HG03135 (cell line): ENCODE measurements at regions not wholly inside any gene's neighbourhood (a gene's known extent, or its start where the extent isn't known, plus 50 kb on each side); places are given as distances from the start of the nearest gene placed in this dataset.
A peak's percentile ranks its signal among the peaks of the same experiment; 100 is the strongest.
"Not testable (repeated sequence)": the region's sequence is repeated elsewhere in the genome, so short reads cannot be mapped to it uniquely, and the experiment has no call there.

Experiments used
- ATAC-seq: cut with Tn5 transposase; IDR thresholded peaks from one replicate; pipeline ENCODE4 v1.9.1; 2021; ENCODE audit warnings: mild to moderate bottlenecking, moderate library complexity; ENCODE audit not compliant: unreplicated experiment

DNA sequence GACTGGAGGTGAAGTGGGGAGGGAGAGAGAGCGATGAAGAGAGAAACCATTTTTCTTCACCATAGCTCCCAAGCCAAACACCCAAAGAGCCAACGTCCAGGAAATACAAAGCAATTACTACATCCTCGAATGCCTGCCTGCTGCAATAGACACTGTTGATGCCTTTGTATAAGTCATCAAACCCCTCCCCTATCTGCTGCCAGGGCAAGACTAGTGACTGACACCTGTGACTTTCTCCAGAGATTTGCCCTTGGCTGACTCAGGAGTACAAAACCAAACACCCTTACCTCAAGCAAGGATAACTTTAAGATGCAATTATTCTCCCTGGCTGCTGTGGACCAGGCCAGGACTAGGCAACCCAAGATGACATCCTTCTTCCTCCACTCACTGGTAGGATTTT is 81.8 kb upstream of the RASA1 start:
- no peak for ATAC-seq

DNA sequence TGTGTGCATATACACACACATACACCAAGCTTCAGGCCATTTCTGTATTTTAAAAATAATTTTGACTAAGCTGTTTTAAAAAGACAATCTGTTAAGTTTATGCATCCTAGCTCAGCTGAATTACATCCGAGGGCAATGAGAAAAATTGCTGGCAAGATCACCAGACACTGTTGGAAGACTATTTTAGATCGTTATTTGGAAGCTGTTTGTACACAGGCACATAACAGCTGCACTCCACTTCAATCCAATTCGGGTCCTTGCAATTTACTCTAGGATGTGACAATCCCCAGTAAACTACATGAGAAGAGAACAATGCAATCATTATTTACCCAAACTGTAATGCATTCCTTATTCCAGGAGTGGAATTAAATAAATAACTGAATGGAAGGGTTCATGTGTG is 79.3 kb upstream of the RASA1 start:
- ATAC-seq: no peak

DNA sequence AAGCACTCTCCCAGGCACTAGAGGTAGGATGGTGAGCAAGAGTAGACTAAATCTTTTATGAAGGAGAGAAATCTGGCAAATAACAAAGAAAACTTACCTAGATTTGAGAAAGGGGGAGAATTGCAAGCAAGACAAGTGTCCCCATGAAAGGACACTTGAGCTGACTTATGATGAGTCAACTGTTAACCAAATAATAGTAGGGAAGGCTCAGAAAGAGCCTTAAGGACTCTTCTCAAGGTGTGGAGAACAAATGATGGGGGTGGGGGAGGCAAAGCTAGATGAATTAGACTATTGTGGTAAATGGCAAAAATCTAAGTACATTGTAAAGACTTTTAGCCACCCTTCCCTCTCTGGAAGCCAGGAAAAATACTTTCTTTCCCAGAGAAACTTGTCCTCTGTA is 77.6 kb upstream of the RASA1 start:
- no peak for ATAC-seq

DNA sequence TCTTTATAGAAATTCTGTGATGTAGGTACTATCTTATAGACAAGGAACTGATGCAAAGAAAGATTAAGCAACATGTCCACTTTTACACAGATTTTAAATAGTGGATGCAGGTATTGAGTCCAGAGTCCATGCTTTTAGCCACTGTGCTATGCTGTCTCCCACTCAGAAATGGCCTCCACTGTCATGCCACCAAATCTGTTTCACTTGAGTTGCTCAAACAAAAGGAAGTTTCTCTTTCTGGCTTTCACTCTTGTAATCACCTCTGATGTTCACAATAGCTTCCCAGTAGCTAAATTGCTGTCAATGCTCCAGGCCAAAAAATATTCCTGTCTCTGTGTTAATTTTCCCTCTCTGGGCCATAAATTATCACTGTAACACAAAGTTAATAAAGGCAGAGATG is 77.0 kb upstream of the RASA1 start:
- ATAC-seq: peak; percentile 54

DNA sequence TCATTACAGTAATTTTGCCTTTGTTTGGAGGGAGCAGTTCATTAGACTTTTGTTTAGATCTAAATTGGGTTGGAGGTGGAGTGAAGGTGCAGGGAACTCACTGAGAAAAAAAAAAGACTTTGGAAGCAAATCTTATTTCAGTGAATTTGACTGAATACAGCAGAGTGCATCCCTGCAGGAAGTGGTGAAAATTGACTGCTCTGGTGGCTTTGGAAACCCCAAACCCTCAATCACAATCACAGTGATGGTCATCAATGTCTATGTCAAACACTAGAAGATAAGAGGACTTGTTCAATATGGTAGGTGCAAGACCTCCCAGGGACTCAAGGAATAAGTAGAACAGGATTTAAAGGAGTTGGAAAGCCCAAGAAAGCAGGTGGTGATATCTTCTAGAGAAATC is 76.0 kb upstream of the RASA1 start:
- ATAC-seq: no peak

DNA sequence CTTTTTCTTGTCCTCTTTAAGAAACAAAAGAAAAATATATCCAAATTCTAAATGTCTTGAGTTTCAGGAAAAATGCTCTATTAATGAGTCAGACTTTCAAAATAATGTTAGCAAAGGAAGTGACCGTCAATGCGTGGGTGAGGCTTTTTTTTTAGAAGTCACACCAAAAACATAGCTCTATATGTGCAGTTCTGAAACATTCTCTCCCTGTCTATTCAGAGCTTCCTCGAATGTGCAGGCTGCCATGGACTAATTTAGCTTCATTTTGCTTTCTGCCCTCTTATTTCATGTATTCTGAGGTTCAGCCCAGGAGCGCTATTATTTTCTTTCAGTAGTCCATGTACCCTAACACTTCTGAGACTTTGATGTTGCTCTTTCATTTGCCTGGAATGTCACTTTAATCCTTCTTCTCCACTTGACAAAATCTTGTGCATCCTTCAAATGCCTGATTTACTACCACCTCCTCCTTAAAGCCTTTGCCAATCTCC is 72.5 kb upstream of the RASA1 start:
- no peak for ATAC-seq

DNA sequence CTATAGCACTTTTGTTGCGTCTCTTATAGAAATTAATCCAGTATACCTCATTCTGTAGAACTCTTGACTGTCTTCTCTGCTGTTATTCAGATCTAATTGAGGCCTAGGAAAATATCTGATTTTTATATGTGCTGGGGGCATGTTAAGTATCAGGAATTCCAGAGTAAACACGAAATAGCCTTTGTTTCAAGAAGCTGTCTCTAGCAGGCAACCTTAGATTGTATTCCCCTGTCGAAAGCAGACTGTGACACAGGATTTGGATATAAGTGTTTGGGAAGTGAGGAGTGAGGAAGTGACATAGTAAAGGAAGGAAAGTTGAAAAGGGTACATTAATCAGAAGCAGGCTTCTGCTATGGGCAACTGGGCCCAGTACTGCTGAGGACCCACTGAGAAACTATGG is 72.1 kb upstream of the RASA1 start:
- no peak for ATAC-seq

DNA sequence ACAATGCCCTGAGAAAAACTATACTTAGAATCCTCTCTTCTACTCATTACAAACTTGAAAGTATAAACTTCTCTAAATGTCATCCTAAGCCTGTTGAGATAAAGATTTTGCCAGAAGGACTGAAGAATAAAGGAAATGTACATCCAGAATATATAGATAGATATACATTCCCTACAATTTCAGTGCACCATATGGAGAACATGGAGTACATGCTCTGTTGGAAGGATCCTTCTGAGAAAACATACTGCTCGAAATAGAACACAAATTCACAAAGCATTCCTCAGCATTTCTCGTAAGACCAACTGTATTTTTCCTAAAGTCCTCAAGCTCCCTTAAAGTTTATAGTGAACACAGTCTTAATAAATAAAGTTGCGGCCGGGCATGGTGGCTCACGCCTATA is 69.7 kb upstream of the RASA1 start:
- no peak for ATAC-seq

DNA sequence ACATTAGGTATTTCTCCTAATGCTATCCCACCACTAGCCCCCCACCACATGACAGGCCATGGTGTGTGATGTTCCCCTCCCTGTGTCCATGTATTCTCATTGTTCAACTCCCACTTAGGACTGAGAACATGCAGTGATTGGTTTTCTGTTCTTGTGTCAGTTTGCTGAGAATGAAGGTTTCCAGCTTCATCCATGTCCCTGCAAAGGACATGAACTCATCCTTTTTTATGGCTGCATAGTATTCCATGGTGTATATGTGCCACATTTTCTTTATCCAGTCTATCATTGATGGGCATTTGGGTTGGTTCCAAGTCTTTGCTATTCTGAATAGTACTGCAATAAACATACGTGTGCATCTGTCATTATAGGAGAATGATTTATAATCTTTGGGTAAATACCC is 68.4 kb upstream of the RASA1 start:
- ATAC-seq: not testable (repeated sequence)

DNA sequence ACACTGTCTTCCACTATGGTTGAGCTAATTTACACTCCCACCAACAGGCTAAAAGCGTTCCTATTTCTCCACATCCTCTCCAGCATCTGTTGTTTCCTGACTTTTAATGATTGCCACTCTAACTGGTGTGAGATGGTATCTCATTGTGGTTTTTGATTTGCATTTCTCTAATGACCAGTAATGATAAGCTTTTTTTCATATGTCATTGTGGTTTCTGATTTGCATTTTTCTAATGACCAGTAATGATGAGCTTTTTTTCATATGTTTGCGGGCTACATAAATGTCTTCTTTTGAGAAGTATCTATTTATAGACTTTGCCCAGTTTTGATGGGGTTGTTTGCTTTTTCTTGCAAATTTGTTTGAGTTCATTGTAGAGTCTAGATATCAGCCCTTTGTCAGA is 68.0 kb upstream of the RASA1 start:
- ATAC-seq: not testable (repeated sequence)

DNA sequence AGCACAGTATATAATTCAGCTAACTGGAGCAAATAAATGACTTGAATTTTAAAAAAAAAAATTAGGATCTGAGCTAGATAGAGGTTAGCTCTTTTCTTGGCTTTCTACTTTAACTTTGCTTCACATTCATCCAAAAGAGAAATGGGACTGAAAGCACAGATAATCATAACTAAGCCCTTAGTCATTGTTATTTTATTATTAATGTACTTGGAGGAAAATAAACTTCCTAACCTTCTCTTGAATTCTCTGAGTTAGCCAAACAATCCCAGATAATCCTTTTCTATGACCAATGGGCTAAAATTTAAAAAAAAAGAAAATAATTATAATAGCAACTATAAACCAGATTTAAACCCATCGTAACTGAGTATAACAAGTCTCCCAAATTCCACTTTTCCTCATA is 57.6 kb upstream of the RASA1 start:
- ATAC-seq: no peak

DNA sequence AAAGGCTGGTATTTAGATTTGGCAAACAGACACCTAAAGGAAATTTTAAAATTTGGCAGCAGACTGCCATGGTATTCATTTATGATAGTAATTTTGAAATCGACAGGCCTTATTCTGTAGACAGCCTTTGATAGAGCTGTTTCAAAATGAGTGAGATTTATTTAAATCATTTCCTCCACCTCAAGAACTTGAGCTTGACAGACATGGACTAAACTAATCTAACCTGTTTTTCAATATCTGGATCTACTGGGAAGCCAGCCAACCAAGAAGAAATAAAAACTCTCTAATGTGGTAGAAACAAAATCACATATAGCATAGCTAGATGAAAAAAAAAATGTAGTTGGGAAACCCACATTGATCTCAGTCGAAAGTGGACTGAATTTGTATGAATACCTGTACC is 56.9 kb upstream of the RASA1 start:
- ATAC-seq: no peak

DNA sequence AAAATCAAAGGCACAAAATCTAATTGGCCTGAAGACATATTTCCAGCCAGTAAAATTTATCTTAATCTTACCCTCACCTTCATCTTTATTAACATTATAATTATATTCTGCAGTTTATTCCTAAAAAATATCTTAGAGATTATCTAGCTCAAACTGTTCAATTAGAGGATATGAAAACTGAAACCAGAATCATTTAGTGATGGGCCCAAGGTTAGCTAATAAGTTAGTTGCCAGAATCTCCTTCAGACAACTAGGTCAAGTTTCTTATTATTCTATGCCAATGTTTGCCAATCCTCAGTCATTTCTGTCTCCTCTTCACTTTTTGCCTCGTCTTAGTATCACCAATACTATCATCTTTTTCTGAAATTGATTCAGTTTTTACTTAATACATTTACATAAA is 56.0 kb upstream of the RASA1 start:
- no peak for ATAC-seq

DNA sequence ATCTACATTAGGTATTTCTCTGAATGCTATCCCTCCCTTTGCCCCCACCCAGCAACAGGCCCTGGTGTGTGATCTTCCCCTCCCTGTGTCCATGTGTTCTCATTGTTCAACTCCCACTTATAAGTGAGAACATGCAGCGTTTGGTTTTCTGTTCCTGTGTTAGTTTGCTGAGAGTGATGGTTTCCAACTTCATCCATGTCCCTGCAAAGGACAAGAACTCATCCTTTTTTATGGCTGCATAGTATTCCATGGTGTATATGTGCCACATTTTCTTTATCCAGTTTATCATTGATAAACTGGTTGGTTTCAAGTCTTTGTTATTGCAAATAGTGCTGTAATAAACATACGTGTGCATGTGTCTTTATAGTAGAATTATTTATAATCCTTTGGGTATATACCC is 55.5 kb upstream of the RASA1 start:
- not testable (repeated sequence) for ATAC-seq

DNA sequence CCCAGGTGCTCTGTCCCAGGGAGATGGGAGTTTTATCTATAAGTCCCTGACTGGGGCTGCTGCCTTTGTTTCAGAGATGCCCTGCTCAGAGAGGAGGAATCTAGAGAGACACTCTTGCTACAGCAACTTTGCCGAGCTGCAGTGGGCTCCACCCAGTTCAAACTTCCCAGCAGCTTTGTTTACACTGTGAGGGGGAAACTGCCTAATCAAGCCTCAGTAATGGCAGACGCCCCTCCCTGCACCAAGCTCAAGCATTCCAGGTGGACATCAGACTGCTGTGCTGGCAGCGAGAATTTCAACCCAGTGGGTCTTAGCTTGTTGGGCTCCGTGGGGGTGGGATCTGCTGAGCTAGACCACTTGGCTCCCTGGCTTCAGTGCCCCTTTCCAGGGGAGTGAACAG is 50.2 kb upstream of the RASA1 start:
- ATAC-seq: not testable (repeated sequence)
